ENCODE measurements at regions not wholly inside any gene's neighbourhood (a gene's known extent, or its start where the extent isn't known, plus 50 kb on each side); places are given as distances from the start of the nearest gene placed in this dataset.
A peak's percentile ranks its signal among the peaks of the same experiment; 100 is the strongest.

- DNase-seq = no peak
Measured at GRCh38 chr6:104428184-104428583, 431.5 kb downstream of the HACE1 start.

DNA sequence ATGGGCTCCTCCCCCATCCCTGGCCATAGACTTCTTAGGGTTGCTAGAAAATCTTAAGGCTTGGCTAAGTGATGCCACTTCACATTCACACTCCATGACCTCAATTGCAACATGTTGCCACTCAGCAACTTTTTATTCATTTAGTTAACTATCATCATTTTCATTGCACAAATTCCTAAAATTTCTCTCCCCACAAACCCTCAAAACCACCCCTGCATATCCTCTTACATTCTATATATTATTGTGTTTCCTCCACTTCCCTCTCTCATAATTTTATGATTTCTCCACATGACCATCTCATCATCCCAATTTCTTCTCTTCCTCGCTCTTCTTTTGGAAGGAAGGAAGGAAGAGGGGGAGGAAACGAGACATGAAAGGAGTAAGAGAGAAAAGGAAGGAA, 436.0 kb downstream of the HACE1 start:
- no peak for DNase-seq

DNA sequence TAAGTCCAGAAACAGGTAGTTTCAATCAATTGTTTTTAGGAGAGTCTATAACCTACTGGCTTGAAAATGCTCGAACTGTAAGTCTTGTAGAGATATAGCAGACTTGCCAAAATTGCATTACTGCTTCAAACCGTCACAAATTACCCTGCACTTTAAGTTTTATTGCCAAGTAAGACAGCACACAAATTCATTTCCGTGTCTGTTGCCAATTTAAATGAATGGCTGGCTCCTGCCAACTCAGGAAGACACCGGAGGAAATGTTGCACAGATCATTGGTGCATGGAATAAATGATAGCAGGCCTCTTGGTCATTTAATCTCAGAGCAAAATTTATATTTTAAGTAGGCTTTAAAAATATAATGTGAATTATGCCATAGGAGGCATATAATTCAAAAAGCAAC, 438.1 kb downstream of the HACE1 start:
- no peak for DNase-seq

- no peak for DNase-seq
Measured at GRCh38 chr6:104418839-104419238, 440.9 kb downstream of the HACE1 start.

DNA sequence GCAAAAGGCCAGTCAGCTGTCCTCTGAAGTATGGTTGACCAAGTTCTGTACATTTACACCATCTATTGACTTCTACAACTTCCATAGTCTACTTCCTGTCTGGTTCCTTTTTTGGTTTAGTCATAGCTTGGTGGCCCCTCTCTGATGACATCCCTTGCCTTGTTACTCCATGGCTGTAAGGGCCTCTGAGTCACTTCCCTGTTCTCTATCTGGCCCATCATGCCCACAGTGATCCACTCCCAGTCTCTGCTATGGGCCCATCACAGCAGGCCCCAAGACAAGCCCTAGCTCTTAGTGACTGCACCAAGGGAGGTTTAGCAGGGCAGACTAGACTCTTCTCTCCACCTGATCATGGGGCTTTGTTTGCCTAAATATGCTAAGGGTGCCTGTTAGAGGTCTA, 441.6 kb downstream of the HACE1 start:
- no peak for DNase-seq

DNA sequence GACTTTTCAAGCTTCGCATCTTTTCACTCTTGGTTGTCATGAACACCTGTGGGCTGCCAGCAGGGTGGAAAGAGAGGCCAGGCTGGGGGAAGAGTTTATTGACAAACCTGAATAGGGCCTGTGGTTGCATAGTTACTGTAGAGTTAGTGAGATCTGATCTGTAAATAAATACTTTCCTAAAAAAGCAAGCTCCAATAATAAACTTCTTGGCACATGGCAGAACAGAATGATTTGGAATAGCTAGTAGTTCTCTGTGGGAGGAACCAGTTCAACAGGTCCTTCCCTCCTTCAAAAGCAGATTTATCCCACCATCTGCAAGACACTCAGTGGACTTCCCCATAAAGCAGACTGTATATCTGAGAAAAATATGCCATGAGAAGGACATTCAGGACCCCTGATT, 445.0 kb downstream of the HACE1 start:
- no peak for DNase-seq

- DNase-seq = no peak
Measured at GRCh38 chr6:104413767-104414166, 446.0 kb downstream of the HACE1 start.

GRCh38 chr6:104411302-104411701, 448.4 kb downstream of the HACE1 start:
- DNase-seq = no peak

GRCh38 chr6:104409913-104410312, 449.8 kb downstream of the HACE1 start:
- DNase-seq = no peak

DNA sequence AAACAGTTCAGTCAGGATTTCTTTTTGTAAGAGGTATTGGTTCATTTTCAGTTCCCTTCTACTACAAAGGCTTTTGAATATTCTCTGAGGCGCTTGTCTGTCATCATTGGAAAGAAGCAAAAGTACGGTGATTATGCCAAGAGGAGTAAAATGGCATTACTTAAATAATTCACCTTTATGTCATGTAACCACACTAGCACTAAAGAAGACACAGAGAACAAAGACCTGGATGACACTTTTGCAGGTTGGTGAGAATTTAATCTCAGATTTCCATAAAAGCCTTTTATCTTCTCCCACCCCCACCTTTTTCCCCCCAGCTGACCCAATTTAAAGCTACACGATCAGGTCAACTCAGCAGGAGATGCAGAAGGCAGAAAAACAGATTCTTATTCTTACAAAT, 451.8 kb downstream of the HACE1 start:
- no peak for DNase-seq

DNA sequence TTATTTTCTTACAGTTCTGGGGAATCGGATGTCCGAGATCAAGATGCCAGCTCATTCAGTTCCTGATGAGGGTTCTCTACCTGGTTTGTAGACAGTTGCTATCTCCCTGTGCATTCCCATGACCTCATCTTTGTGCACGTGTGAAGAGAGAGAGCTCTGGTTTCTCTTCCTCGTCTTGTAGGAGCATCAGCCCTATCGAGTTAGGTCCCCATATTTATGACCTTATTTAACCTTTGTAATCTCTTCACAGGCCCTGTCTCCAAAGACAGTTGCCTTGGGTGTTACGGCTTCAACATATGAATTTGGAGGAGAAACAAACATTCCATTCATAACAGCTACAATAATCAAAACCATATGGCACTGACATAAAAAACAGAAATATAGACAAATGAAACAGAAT, 455.3 kb downstream of the HACE1 start:
- no peak for DNase-seq

DNA sequence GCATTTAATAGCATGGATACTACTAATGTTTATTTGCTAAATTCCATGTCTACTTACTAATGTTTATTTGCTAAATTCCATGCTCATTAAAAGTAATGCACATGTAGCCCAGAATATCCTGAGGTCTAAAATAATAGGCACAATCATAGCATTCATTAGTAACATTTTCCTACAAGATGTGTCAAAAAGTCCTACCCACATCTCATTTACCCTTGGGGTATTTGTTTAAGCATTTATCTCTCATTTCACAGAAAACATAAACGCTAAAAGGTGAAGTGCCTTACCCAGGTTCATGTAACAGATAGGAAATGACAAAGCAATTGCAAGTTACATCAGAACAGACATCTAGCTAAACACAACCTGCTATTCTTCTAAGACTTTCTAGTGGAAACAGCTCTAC, 457.1 kb downstream of the HACE1 start:
- DNase-seq = no peak

- DNase-seq = no peak
Measured at GRCh38 chr6:104401926-104402325, 457.8 kb downstream of the HACE1 start.

DNA sequence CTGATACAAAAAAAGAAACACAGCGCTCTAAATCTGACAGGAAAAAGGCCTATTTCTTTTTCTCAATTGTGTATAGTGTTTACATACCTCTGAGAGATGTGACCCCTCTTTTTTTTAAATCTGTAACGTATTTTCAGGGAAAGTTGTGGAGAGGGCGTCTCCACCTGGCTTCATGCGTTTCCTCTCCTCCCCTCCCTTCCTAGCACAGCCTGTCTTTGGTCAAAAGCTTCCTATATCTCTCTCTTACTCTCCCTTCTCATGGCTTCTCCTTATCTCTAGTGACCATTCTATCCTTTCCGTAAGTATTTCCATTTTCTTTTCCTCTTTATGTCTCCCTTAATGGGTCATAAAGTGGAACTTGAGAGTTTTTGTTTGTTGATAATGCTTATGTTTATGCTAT, 458.9 kb downstream of the HACE1 start:
- DNase-seq = no peak

DNA sequence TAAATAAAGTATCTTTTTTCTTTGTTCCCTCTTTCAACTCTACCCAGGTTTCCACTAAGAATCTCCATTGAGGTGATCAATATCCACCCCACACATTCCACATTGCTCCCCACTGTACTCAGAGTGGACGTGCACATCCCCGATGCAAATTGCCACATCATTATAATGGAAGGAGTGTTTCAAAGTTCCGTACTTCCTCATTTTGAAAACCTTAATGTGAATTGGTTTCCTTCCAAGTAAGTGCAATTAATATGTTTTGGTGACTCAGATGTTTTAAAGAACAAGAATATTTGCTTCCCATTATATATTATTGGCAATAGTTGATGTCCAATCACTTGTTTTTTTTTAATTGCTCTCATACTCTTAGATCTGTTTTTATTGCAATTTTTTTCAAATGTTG, 463.6 kb downstream of the HACE1 start:
- no peak for DNase-seq

GRCh38 chr6:104381907-104382306, 477.8 kb downstream of the HACE1 start:
- DNase-seq = no peak

DNA sequence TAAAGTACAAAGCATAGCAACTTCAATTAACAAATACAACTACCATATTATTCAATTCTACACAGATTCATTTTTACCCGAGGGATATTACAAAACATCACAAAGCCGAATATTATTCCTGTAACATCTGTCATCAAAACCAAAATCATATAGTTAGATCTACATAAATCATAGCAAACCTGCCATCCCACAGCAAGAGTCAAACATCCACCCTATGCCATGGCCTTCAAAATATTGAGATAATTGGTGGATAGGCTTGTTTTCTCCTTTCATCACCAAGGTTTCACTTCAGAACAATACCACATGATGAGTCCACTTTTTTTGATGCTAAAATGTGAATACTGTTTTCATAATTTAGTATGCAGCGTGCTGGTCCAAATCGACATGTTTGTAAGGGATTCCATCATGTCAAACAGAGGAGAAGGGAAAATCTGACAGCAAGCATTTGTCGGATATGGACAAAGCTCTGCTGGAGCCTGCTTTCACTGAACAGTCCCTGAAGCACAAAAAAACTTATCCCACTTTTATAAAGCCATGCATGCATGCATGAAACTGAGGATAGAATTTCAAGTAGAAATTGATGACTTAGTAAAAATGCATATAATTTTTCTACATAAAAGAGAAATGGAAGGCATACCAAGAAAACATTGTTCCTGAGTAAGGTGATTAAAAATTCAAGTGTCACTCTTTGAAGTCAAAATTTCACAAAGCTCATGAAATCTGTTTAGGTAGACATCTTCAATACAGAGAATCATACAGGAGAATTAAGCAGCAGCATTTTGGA, 494.1 kb downstream of the HACE1 start:
- no peak for DNase-seq

GRCh38 chr6:104357928-104358327, 501.8 kb downstream of the HACE1 start:
- DNase-seq = no peak

DNA sequence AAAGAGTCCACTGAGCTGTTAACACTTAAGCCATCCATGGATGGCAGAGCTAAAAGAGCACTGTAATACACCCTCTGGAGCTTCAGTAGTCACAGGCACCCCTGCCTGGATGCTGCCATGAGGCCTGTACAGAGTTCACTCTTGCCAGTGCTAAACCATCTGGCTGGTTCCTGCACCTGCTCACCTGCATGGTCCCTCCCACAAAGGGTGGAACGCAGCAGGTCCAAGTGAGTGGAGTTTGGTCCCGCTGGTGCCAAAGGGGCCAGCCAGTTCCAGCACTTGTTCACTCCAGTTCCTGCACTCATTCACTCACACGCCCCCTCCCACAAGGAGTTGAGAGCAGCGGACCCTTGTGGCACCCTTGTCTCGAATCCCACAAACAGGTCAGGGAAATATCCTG, 503.5 kb downstream of the HACE1 start:
- DNase-seq = no peak

DNA sequence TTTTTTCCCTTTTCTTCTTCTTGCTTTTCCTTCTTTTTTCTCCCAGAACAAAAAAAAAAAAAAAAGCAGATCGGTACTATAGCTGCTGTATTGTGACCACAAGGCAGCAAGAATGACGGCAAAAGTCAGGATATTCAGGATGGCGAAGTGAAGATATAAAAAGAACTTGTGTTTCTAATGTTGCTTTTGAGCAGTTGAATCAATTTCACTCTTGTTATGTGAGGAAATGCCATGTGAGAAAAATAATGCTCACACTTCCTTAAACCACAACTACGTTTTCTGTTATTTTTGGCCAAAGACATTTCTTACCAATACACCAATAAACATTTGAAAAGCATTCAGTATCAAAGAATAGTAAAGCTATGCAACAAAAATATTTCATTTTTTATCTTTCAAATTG, 510.5 kb downstream of the HACE1 start:
- DNase-seq = no peak

DNA sequence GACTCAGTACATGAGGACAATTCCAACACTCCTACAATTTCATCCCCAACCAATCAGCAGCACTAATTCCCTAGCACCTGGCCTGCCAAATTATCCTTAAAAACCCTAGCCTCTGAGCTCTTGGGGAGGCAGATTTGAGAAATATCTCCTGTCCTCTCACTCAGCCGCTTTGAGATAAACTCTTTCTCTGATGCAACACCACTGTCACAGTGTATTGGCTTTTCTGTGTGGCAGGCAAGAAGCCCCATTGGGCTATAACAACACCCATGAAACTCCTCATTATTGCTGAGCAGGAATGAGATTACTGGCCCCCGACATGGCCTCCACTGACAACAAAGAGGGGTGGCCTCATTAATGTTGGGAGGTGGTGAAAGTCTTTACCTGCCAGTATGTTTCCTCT, 515.5 kb downstream of the HACE1 start:
- DNase-seq = no peak

DNA sequence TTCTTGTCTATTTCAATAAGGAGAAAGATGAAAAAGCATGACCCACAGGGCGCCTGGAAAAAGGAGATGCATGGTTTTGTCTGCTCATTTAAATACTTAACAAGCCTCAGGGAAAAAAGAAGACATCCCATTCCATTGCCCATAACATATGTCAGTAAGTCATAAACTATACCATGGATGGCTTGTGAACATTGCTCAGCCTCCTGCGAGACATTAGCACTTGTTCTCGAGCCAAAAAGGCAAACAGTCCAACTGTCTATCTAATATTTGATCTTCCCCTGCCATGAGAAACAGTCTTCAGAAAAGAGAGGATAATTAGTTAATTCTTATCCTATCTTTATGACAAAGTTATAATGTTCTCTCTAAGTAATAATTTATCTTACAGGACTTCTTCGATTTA, 527.4 kb downstream of the HACE1 start:
- DNase-seq = no peak

GRCh38 chr6:104326173-104327001, 533.3 kb downstream of the HACE1 start:
- DNase-seq = peak in 1 of 56 donors; percentile 0
